GM18505 (cell line): ENCODE measurements at regions not wholly inside any gene's neighbourhood (a gene's known extent, or its start where the extent isn't known, plus 50 kb on each side); places are given as distances from the start of the nearest gene placed in this dataset.

Experiments
- ATAC-seq: cut with Tn5 transposase; IDR thresholded peaks from one replicate; pipeline ENCODE4 v1.9.1; 2021; ENCODE audit not compliant: unreplicated experiment
- POLR2A ChIP-seq: IDR thresholded peaks from 4 replicates; pipeline ENCODE4 v1.6.1; 2011; ENCODE audit warnings: borderline replicate concordance; ENCODE audit not compliant: insufficient read depth, insufficient read length; ENCODE audit errors: extremely low read depth

GRCh38 chr13:40381935-40382764, 284.3 kb downstream of the FOXO1 start:
- no peak for ATAC-seq
- no peak for TF ChIP-seq POLR2A

- ATAC-seq = no peak
- TF ChIP-seq POLR2A = no peak
Measured at GRCh38 chr13:40383132-40383531, 283.3 kb downstream of the FOXO1 start.

- ATAC-seq = no peak
Measured at GRCh38 chr13:40383885-40384284, 282.6 kb downstream of the FOXO1 start.

GRCh38 chr13:40384976-40385857, 281.2 kb downstream of the FOXO1 start:
- no peak for TF ChIP-seq POLR2A
- ATAC-seq = no peak

More at GRCh38 chr13:40383885-40384284, 282.6 kb downstream of the FOXO1 start:
- TF ChIP-seq POLR2A = no peak

- no peak for ATAC-seq
- no peak for TF ChIP-seq POLR2A
Measured at GRCh38 chr13:40385858-40386180, 280.6 kb downstream of the FOXO1 start.

GRCh38 chr13:40386586-40386985, 279.9 kb downstream of the FOXO1 start:
- ATAC-seq = no peak
- TF ChIP-seq POLR2A = no peak

GRCh38 chr13:40387775-40388174, 278.7 kb downstream of the FOXO1 start:
- no peak for TF ChIP-seq POLR2A
- no peak for ATAC-seq

GRCh38 chr13:40388617-40389016, 277.8 kb downstream of the FOXO1 start:
- TF ChIP-seq POLR2A = peak; percentile 50
- peak; percentile 99 for ATAC-seq

GRCh38 chr13:40389081-40389641, 277.3 kb downstream of the FOXO1 start:
- ATAC-seq = peak; percentile 48
- TF ChIP-seq POLR2A = no peak

- no peak for ATAC-seq
- TF ChIP-seq POLR2A = no peak
Measured at GRCh38 chr13:40390401-40390916, 276.0 kb downstream of the FOXO1 start.

GRCh38 chr13:40391788-40392187, 274.7 kb downstream of the FOXO1 start:
- no peak for ATAC-seq
- TF ChIP-seq POLR2A = no peak

GRCh38 chr13:40394304-40394985, 272.0 kb downstream of the FOXO1 start:
- no peak for ATAC-seq

GRCh38 chr13:40398065-40398464, 268.4 kb downstream of the FOXO1 start:
- TF ChIP-seq POLR2A = no peak
- no peak for ATAC-seq

More at GRCh38 chr13:40394304-40394985, 272.0 kb downstream of the FOXO1 start:
- TF ChIP-seq POLR2A = no peak
